ENCODE measurements at regions not wholly inside any gene's neighbourhood (a gene's known extent, or its start where the extent isn't known, plus 50 kb on each side); places are given as distances from the start of the nearest gene placed in this dataset.

- TF ChIP-seq EZH2 (IDR thresholded peaks at IDR 0.05) (no peak), POLR2AphosphoS5 (IDR thresholded peaks at IDR 0.05; ENCODE audit: borderline replicate concordance, low read depth, low read length) (no peak), FOXP2 (optimal IDR thresholded peaks at IDR 0.05; ENCODE audit: control extremely low read depth, extremely low read length, insufficient read depth) (no peak)
Observed at GRCh38 chr13:105365021-105365550, 1170.4 kb downstream of the EFNB2 start.

All from SK-N-MC (cell line).